ENCODE measurements at regions not wholly inside any gene's neighbourhood (a gene's known extent, or its start where the extent isn't known, plus 50 kb on each side); places are given as distances from the start of the nearest gene placed in this dataset.
"Not testable (repeated sequence)": the region's sequence is repeated elsewhere in the genome, so short reads cannot be mapped to it uniquely, and the experiment has no call there.

GRCh38 chr2:2720806-2721205, 389.7 kb upstream of the MYT1L start:
- not testable (repeated sequence) for TF ChIP-seq CTCF, EP300, POLR2A, POLR2AphosphoS5 (IDR thresholded peaks at IDR 0.05)

Measured in sigmoid colon (tissue), 4 donors.